ENCODE measurements at regions not wholly inside any gene's neighbourhood (a gene's known extent, or its start where the extent isn't known, plus 50 kb on each side); places are given as distances from the start of the nearest gene placed in this dataset.

- FAIRE-seq = no peak
- no peak overlapping the region for H2AFZ ChIP-seq (ENCODE audit: low read depth, low read length)
- H3K79me2 ChIP-seq (ENCODE audit: control insufficient read depth, insufficient read depth, low read length) = no peaks in the 10 kb centered on the region
- H3K4me1 ChIP-seq (ENCODE audit: control insufficient read depth, extremely low read depth, insufficient read depth, low read length) = peaks cover 6% of the 10 kb centered on the region
- TF ChIP-seq GATA2 (IDR thresholded peaks at IDR 0.05; ENCODE audit: insufficient read depth, insufficient read length, low read depth, low read length) (no peak), MAX (IDR thresholded peaks at IDR 0.05; ENCODE audit: insufficient read depth, insufficient read length) (no peak), CTCF (IDR thresholded peaks at IDR 0.05; ENCODE audit: extremely low read depth in 1 of 2, insufficient read depth in 1 of 2, low read depth in 1 of 2, low read length in 2 of 2) (no peak), EZH2 (IDR thresholded peaks at IDR 0.05; ENCODE audit: borderline replicate concordance, low read depth, low read length, severe bottlenecking) (no peak), FOS (IDR thresholded peaks at IDR 0.05; ENCODE audit: borderline replicate concordance, insufficient read depth, low read length) (no peak), POLR2A (IDR thresholded peaks at IDR 0.05; ENCODE audit: low read depth, low read length) (no peak), MYC (IDR thresholded peaks at IDR 0.05; ENCODE audit: low read depth, low read length) (no peak), POLR2AphosphoS5 (IDR thresholded peaks at IDR 0.05; ENCODE audit: insufficient read depth, low read depth, low read length) (no peak), JUN (IDR thresholded peaks at IDR 0.05; ENCODE audit: borderline replicate concordance, insufficient read depth, insufficient read length, low read depth) (no peak)
- H3K9ac ChIP-seq (replicated peaks; ENCODE audit: extremely low read depth, insufficient read depth, low read length) = no peak overlapping the region
- H3K9me1 ChIP-seq (replicated peaks; ENCODE audit: control insufficient read depth, extremely low read depth, insufficient read depth, low read length) = no peaks in the 10 kb centered on the region
- no peaks in the 10 kb centered on the region for H4K20me1 ChIP-seq (replicated peaks; ENCODE audit: control insufficient read depth, extremely low read depth, insufficient read depth, low read length)
- no peaks in the 10 kb centered on the region for H3K36me3 ChIP-seq (ENCODE audit: control insufficient read depth in 2 of 2, extremely low read depth in 1 of 2, insufficient read depth in 2 of 2, low read length in 2 of 2)
- ChIA-PET POLR2A (no interaction called here), CTCF (no interaction called here)
- no peak overlapping the region for H3K4me3 ChIP-seq (replicated peaks in 1 of 3; ENCODE audit: insufficient read depth in 1 of 3, low read depth in 1 of 3, low read length in 3 of 3)
- no TSS peak for BruUV-seq (replicated peaks)
- DNase-seq (ENCODE audit: low read depth, low spot score) = no peak
- dilution Hi-C loops (cut with MboI; ENCODE audit: extremely low pct_ligation_motif_present, low sequenced_read_pairs) (no loop called here), intact Hi-C loops (cut with micrococcal nuclease) (no loop called here)
- H3K4me2 ChIP-seq (ENCODE audit: insufficient read depth, low read length) = no peak overlapping the region
- H3K9me3 ChIP-seq (replicated peaks; ENCODE audit: control insufficient read depth, insufficient read depth, low read length) = no peaks in the 10 kb centered on the region
- no peak overlapping the region for H3K27ac ChIP-seq (ENCODE audit: insufficient read depth, low read depth, low read length)
- H3K27me3 ChIP-seq (ENCODE audit: control insufficient read depth in 2 of 2, insufficient read depth in 2 of 2, low read length in 2 of 2) = no peaks in the 10 kb centered on the region
Measured at GRCh38 chr3:177959188-177959587, 577.0 kb upstream of the KCNMB2 start.
